SU-DHL-6 (cell line): ENCODE measurements at regions not wholly inside any gene's neighbourhood (a gene's known extent, or its start where the extent isn't known, plus 50 kb on each side); places are given as distances from the start of the nearest gene placed in this dataset.

Source experiments
- H2AFZ ChIP-seq: fragments of 200-600 bp; sonication (generic); 2 replicates; pipeline ENCODE4 v1.6.1; 2014; ENCODE audit warnings: low read depth, mild to moderate bottlenecking, moderate library complexity, mixed read lengths, antibody characterized with exemption, low read length; ENCODE audit not compliant: severe bottlenecking
- H3F3A ChIP-seq: fragments of 200-600 bp; shearing (Covaris generic); 2 replicates; pipeline ENCODE4 v1.6.0; 2016; ENCODE audit warnings: antibody characterized with exemption, mild to moderate bottlenecking; ENCODE audit not compliant: insufficient read depth
- H3K27ac ChIP-seq: fragments of 200-600 bp; sonication (generic); 2 replicates; pipeline ENCODE4 v1.5.1; 2016; ENCODE audit warnings: low read depth, mild to moderate bottlenecking, low read length, moderate library complexity, mixed read lengths
- H3K27me3 ChIP-seq: fragments of 200-600 bp; sonication (generic), shearing (Covaris generic); 2 replicates; pipeline ENCODE4 v1.6.0; 2014; ENCODE audit warnings: mild to moderate bottlenecking, low read length
- H3K36me3 ChIP-seq: fragments of 200-600 bp; sonication (generic); 2 replicates; pipeline ENCODE4 v1.6.1; 2014; ENCODE audit warnings: mild to moderate bottlenecking, low read length, mixed read lengths
- H3K4me2 ChIP-seq: fragments of 300-600, 200-600 bp; shearing (Covaris generic), sonication (generic); 2 replicates; pipeline ENCODE4 v1.6.0; 2014; ENCODE audit warnings: low read length, low read depth, mild to moderate bottlenecking; ENCODE audit not compliant: poor library complexity, severe bottlenecking
- H3K4me3 ChIP-seq: fragments of 200-600 bp; sonication (generic); 2 replicates; pipeline ENCODE4 v1.5.1; 2014; ENCODE audit warnings: antibody characterized with exemption, low read length, mild to moderate bottlenecking, mixed read lengths; ENCODE audit not compliant: insufficient read depth, poor library complexity, severe bottlenecking
- H3K79me2 ChIP-seq: fragments of 200-600 bp; sonication (generic); 2 replicates; pipeline ENCODE4 v1.6.1; 2014; ENCODE audit warnings: mild to moderate bottlenecking, low read length, moderate library complexity; ENCODE audit not compliant: insufficient read depth
- H3K9ac ChIP-seq: fragments of 200-600 bp; sonication (generic); 2 replicates; pipeline ENCODE4 v1.7.0; 2014; ENCODE audit warnings: mild to moderate bottlenecking, low read length
- H3K9me2 ChIP-seq: fragments of 200-600 bp; sonication (generic); replicated peaks from 2 replicates; pipeline ENCODE4 v1.6.1; 2014; ENCODE audit warnings: low read length; ENCODE audit not compliant: insufficient read depth
- H3K9me3 ChIP-seq: fragments of 200-600 bp; sonication (generic); 2 replicates; pipeline ENCODE4 v1.6.1; 2014; ENCODE audit warnings: low read length, mixed read lengths; ENCODE audit not compliant: insufficient read depth
- H4K20me1 ChIP-seq: fragments of 200-600 bp; sonication (generic); 2 replicates; pipeline ENCODE4 v1.6.1; 2014; ENCODE audit warnings: low read depth, mild to moderate bottlenecking, antibody characterized with exemption, low read length, moderate library complexity, mixed read lengths
- EZH2phosphoT487 ChIP-seq: fragments of 200-600 bp; sonication (generic), shearing (Covaris generic); conservative IDR thresholded peaks from 2 replicates; pipeline ENCODE4 v1.6.1; 2018; ENCODE audit warnings: mild to moderate bottlenecking, antibody characterized with exemption, low read length, moderate library complexity, mixed read lengths
- TF ChIP-seq, protein P1 (sequence below): fragments of 200-600 bp; sonication (generic); IDR thresholded peaks from one replicate; pipeline ENCODE4 v1.5.1; 2017; ENCODE audit warnings: antibody characterized with exemption, mild to moderate bottlenecking, low read length, moderate library complexity; ENCODE audit not compliant: insufficient read depth, poor library complexity, severe bottlenecking

DNA sequence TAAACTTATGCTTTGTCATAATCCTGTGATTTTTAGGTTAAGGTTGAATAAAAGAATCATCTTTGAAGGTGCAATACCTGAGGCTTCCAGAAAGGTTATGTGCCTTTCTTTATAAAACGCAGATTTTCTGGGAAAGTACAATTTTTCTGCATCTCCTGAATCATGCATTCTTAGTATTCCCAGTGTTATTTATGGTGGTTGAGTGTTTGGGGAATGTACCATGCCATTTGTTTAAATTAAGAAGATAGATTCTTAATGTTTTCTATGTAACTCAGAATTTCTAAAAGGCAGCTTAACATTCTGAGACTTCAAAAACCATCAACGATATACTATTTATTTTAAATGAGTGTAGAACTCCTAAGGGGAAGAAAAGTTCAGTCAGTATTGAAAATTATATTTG lies 108.1 kb upstream of the FBN2 start:
- no peaks in the 10 kb centered on the region for H3K9me3 ChIP-seq
- H3K4me2 ChIP-seq, result no peak overlapping the region
- no peaks in the 10 kb centered on the region for H3K27me3 ChIP-seq
- H2AFZ ChIP-seq, result no peak overlapping the region
- H3K9ac ChIP-seq, result no peak overlapping the region
- H3F3A ChIP-seq, result no peaks in the 10 kb centered on the region
- H3K4me3 ChIP-seq, result no peak overlapping the region
- no peaks in the 10 kb centered on the region for H3K36me3 ChIP-seq
- H4K20me1 ChIP-seq, result no peaks in the 10 kb centered on the region
- H3K9me2 ChIP-seq, result no peaks in the 10 kb centered on the region
- H3K27ac ChIP-seq, result no peak overlapping the region
- H3K79me2 ChIP-seq, result no peaks in the 10 kb centered on the region
- TF ChIP-seq, protein P1, sequence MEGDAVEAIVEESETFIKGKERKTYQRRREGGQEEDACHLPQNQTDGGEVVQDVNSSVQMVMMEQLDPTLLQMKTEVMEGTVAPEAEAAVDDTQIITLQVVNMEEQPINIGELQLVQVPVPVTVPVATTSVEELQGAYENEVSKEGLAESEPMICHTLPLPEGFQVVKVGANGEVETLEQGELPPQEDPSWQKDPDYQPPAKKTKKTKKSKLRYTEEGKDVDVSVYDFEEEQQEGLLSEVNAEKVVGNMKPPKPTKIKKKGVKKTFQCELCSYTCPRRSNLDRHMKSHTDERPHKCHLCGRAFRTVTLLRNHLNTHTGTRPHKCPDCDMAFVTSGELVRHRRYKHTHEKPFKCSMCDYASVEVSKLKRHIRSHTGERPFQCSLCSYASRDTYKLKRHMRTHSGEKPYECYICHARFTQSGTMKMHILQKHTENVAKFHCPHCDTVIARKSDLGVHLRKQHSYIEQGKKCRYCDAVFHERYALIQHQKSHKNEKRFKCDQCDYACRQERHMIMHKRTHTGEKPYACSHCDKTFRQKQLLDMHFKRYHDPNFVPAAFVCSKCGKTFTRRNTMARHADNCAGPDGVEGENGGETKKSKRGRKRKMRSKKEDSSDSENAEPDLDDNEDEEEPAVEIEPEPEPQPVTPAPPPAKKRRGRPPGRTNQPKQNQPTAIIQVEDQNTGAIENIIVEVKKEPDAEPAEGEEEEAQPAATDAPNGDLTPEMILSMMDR, result no peak
- TF ChIP-seq EZH2phosphoT487, result no peak

DNA sequence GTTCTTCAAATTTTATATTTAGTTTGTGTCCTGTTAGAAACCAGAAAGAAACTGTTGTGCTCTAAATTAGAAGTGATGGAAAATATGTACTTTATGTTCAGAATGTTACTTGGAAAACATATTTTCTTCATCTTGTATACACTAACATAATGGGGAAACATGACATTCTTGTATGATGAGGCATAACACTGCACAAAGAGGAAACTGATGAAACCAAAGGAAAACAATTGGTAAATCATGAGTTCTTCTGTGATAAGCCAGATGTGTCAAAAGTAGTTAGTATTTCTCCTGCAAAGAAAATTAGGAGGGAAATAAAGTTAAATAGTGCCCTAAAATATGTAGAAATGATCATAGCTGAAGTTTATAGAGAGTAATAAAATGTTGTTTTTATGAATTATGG lies 111.1 kb upstream of the FBN2 start:
- Histone ChIP-seq H3K4me3 (no peak overlapping the region), H3K4me2 (no peak overlapping the region), H3K27me3 (no peaks in the 10 kb centered on the region), H3K36me3 (no peaks in the 10 kb centered on the region), H3K27ac (no peak overlapping the region), H3F3A (no peaks in the 10 kb centered on the region), H2AFZ (no peak overlapping the region), H3K9ac (no peak overlapping the region), H4K20me1 (no peaks in the 10 kb centered on the region), H3K9me3 (no peaks in the 10 kb centered on the region), H3K9me2 (no peaks in the 10 kb centered on the region), H3K79me2 (no peaks in the 10 kb centered on the region)
- TF ChIP-seq, protein P1, result no peak
- no peak for TF ChIP-seq EZH2phosphoT487

DNA sequence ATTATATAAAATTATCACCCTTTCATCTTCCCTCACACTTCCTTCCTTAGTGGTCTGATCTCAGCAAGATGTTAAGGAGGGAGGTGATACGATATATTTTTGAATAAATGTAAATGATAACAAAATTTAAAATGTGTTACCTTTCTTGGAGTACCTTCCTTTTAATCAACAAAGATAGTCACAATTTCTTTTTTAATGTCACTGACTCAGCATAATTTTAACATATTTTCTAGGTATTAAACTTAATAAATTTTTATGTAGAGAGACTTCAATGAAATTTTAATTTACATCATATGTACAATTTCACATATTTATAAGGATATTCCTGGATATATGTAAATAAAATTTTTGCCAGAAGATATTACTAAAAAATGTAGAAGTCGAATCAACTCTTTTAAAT lies 125.0 kb upstream of the FBN2 start:
- no peaks in the 10 kb centered on the region for H3F3A ChIP-seq
- no peaks in the 10 kb centered on the region for H3K27me3 ChIP-seq
- H3K4me3 ChIP-seq, result no peak overlapping the region
- no peak overlapping the region for H3K9ac ChIP-seq
- H3K9me2 ChIP-seq, result no peaks in the 10 kb centered on the region
- H3K79me2 ChIP-seq, result no peaks in the 10 kb centered on the region
- no peak overlapping the region for H3K4me2 ChIP-seq
- no peaks in the 10 kb centered on the region for H4K20me1 ChIP-seq
- no peaks in the 10 kb centered on the region for H3K36me3 ChIP-seq
- H3K9me3 ChIP-seq, result no peaks in the 10 kb centered on the region
- no peak overlapping the region for H2AFZ ChIP-seq
- TF ChIP-seq, protein P1, result no peak
- no peak for TF ChIP-seq EZH2phosphoT487
- H3K27ac ChIP-seq, result no peak overlapping the region
